HG03064 (cell line): ENCODE measurements at regions not wholly inside any gene's neighbourhood (a gene's known extent, or its start where the extent isn't known, plus 50 kb on each side); places are given as distances from the start of the nearest gene placed in this dataset.
"Not testable (repeated sequence)": the region's sequence is repeated elsewhere in the genome, so short reads cannot be mapped to it uniquely, and the experiment has no call there.

Source experiments
- ATAC-seq: cut with Tn5 transposase; IDR thresholded peaks from one replicate; pipeline ENCODE4 v1.9.1; 2021; ENCODE audit warnings: low read depth; ENCODE audit not compliant: unreplicated experiment

GRCh38 chr20:57110121-57111027 is 156.1 kb downstream of the BMP7 start:
- ATAC-seq = not testable (repeated sequence)

- ATAC-seq = no peak
Measured at GRCh38 chr20:57111028-57111373, 155.4 kb downstream of the BMP7 start.

- no peak for ATAC-seq
Measured at GRCh38 chr20:57112448-57112847, 154.0 kb downstream of the BMP7 start.

GRCh38 chr20:57114290-57115005 is 152.0 kb downstream of the BMP7 start:
- ATAC-seq = no peak

- ATAC-seq = no peak
Measured at GRCh38 chr20:57117296-57117695, 149.1 kb downstream of the BMP7 start.

GRCh38 chr20:57118107-57118769 is 148.2 kb downstream of the BMP7 start:
- ATAC-seq = no peak
